ENCODE measurements at regions not wholly inside any gene's neighbourhood (a gene's known extent, or its start where the extent isn't known, plus 50 kb on each side); places are given as distances from the start of the nearest gene placed in this dataset.
A peak's percentile ranks its signal among the peaks of the same experiment; 100 is the strongest.

- no peaks in the 10 kb centered on the region for H3K27me3 ChIP-seq
- no peak for DNase-seq
- no peak overlapping the region for H3K27ac ChIP-seq
- H3K36me3 ChIP-seq = no peaks in the 10 kb centered on the region
- intact Hi-C loops (cut with DNase I) = no loop called here
- H3K4me1 ChIP-seq = no peaks in the 10 kb centered on the region
- H3K9me3 ChIP-seq = peaks cover 0 to 9% of the 10 kb centered on the region in 2 donors
- H3K4me3 ChIP-seq = no peak overlapping the region
- no peak for ATAC-seq
- TF ChIP-seq CTCF (IDR thresholded peaks at IDR 0.05) = no peak
Observed at GRCh38 chr7:136600475-136600874, 268.0 kb upstream of the CHRM2 start.

GRCh38 chr7:136594739-136595144 is 273.7 kb upstream of the CHRM2 start:
- TF ChIP-seq CTCF (IDR thresholded peaks at IDR 0.05) = no peak
- Histone ChIP-seq H3K4me1 (no peaks in the 10 kb centered on the region), H3K27me3 (no peaks in the 10 kb centered on the region), H3K27ac (no peak overlapping the region), H3K4me3 (no peak overlapping the region), H3K9me3 (no peaks in the 10 kb centered on the region), H3K36me3 (no peaks in the 10 kb centered on the region)
- no peak for ATAC-seq
- peak in 1 of 4 donors; percentile 11 for DNase-seq
- intact Hi-C loops (cut with DNase I) = no loop called here

DNA sequence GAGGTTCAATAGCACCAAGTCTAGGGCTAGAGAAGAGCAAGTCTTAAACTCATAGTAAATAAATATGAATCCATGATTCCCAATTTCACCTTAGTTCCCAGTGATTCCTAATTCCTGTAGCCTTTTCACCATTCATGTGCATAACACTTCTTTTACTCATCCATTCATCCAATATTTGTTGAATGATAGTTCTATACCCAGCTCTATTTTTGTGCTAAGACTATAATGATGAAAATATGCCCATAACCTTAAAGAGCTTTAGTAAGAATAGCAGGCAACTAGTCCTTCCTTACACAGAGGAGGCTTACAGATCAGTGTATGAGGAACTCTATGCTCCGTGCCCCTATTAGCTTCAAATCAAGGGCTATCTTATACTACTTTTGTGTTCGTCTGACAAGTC is 280.2 kb upstream of the CHRM2 start:
- no peak for ATAC-seq
- H3K27ac ChIP-seq = no peak overlapping the region
- no peak for DNase-seq
- no peaks in the 10 kb centered on the region for H3K27me3 ChIP-seq
- H3K4me1 ChIP-seq = no peaks in the 10 kb centered on the region
- H3K36me3 ChIP-seq = no peaks in the 10 kb centered on the region
- intact Hi-C loops (cut with DNase I) = no loop called here
- no peaks in the 10 kb centered on the region for H3K9me3 ChIP-seq
- H3K4me3 ChIP-seq = no peak overlapping the region
- no peak for TF ChIP-seq CTCF (IDR thresholded peaks at IDR 0.05)

DNA sequence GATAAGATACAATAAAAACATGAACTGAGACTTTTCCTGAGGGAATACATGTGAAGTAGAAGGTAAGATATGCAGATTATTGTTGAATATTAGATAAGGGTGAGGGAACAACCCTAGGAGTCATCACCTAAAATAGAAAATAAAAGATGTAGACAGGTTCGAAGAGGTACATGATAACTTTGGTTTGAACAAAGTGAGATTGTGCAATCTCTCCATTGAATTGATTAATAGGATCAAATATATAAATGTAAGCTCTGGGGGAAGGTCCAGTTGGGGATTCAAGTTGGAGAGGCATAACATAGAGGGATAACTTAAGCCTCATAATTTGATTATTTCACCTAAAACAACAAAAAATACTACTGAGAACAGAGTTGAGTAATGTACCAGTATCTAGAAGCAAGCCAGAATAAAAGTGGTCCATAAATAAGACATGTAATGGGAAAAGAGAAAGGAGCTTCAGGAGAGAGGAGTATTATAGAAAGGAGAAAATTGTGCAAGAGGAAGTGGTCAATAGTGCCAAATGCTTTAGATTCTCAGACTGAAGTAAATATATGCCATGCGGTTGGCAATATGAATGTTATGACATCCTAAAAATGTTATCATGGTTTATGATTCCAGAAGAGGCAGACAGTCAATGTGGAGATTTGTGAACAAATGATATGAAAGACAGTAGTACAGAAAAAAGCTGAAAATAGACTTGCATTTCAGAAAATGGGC is 282.3 kb upstream of the CHRM2 start:
- no peak for TF ChIP-seq CTCF (IDR thresholded peaks at IDR 0.05)
- Histone ChIP-seq H3K36me3 (no peaks in the 10 kb centered on the region), H3K27ac (no peak overlapping the region), H3K27me3 (no peaks in the 10 kb centered on the region), H3K4me1 (no peaks in the 10 kb centered on the region), H3K4me3 (no peak overlapping the region), H3K9me3 (no peaks in the 10 kb centered on the region)
- intact Hi-C loops (cut with DNase I) = no loop called here
- ATAC-seq (no peak), DNase-seq (no peak)

DNA sequence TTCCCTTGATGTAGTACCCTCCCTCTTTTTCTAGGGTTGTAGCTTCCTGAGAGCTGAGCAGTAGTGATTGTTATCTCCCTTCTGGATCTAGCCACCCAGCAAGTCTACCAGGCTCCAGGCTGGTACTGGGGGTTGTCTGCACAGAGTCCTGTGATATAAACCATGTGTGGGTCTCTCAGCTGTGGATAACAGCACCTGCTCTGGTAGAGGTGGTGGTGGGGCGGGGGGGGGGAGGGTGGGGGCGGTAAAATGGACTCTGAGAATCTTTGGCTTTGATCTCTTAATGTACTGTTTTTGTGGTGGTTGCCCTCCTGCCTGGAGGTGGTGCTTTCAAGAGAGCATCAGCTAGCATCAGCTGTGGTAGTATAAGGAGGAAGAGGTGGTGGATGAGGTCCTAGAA is 302.0 kb upstream of the CHRM2 start:
- intact Hi-C loops (cut with DNase I) = no loop called here
- Histone ChIP-seq H3K27me3 (no peaks in the 10 kb centered on the region), H3K36me3 (no peaks in the 10 kb centered on the region), H3K4me3 (no peak overlapping the region), H3K9me3 (no peaks in the 10 kb centered on the region), H3K4me1 (no peaks in the 10 kb centered on the region), H3K27ac (no peak overlapping the region)
- ATAC-seq (no peak), DNase-seq (no peak)
- TF ChIP-seq CTCF (IDR thresholded peaks at IDR 0.05) = no peak

All from left lung (tissue), 4 donors.